GM21786 (cell line): ENCODE measurements at regions not wholly inside any gene's neighbourhood (a gene's known extent, or its start where the extent isn't known, plus 50 kb on each side); places are given as distances from the start of the nearest gene placed in this dataset.

Experiments used
- ATAC-seq: cut with Tn5 transposase; IDR thresholded peaks from one replicate; pipeline ENCODE4 v1.9.1; 2021; ENCODE audit not compliant: unreplicated experiment

- ATAC-seq = no peak
Measured at GRCh38 chr18:40523287-40523686, 1431.7 kb upstream of the PIK3C3 start.

GRCh38 chr18:40501026-40501425, 1454.0 kb upstream of the PIK3C3 start:
- ATAC-seq = no peak

GRCh38 chr18:40494603-40495002, 1460.4 kb upstream of the PIK3C3 start:
- ATAC-seq = no peak

- ATAC-seq = no peak
Measured at GRCh38 chr18:40493316-40493715, 1461.7 kb upstream of the PIK3C3 start.

- no peak for ATAC-seq
Measured at GRCh38 chr18:40489301-40489700, 1465.7 kb upstream of the PIK3C3 start.

GRCh38 chr18:40485318-40485717, 1469.7 kb upstream of the PIK3C3 start:
- no peak for ATAC-seq

- ATAC-seq = no peak
Measured at GRCh38 chr18:40473221-40474029, 1481.6 kb upstream of the PIK3C3 start.

- ATAC-seq = no peak
Measured at GRCh38 chr18:40470723-40471122, 1484.3 kb upstream of the PIK3C3 start.

- no peak for ATAC-seq
Measured at GRCh38 chr18:40469851-40470250, 1485.2 kb upstream of the PIK3C3 start.

GRCh38 chr18:40469316-40469715, 1485.7 kb upstream of the PIK3C3 start:
- no peak for ATAC-seq

GRCh38 chr18:40464032-40464431, 1491.0 kb upstream of the PIK3C3 start:
- ATAC-seq = no peak

GRCh38 chr18:40453903-40454302, 1501.1 kb upstream of the PIK3C3 start:
- ATAC-seq = no peak

- ATAC-seq = no peak
Measured at GRCh38 chr18:40452599-40452998, 1502.4 kb upstream of the PIK3C3 start.

GRCh38 chr18:40450751-40451150, 1504.3 kb upstream of the PIK3C3 start:
- ATAC-seq = no peak

- ATAC-seq = no peak
Measured at GRCh38 chr18:40447820-40448219, 1507.2 kb upstream of the PIK3C3 start.

GRCh38 chr18:40440088-40440487, 1514.9 kb upstream of the PIK3C3 start:
- ATAC-seq = no peak

- ATAC-seq = no peak
Measured at GRCh38 chr18:40437517-40437916, 1517.5 kb upstream of the PIK3C3 start.

GRCh38 chr18:40431071-40431985, 1523.7 kb upstream of the PIK3C3 start:
- no peak for ATAC-seq

- no peak for ATAC-seq
Measured at GRCh38 chr18:40423291-40423690, 1531.7 kb upstream of the PIK3C3 start.

- no peak for ATAC-seq
Measured at GRCh38 chr18:40420675-40421074, 1534.4 kb upstream of the PIK3C3 start.

- no peak for ATAC-seq
Measured at GRCh38 chr18:40417501-40417900, 1537.5 kb upstream of the PIK3C3 start.

- ATAC-seq = no peak
Measured at GRCh38 chr18:40415821-40416220, 1539.2 kb upstream of the PIK3C3 start.
